D721Med (cell line): ENCODE measurements at regions not wholly inside any gene's neighbourhood (a gene's known extent, or its start where the extent isn't known, plus 50 kb on each side); places are given as distances from the start of the nearest gene placed in this dataset.

Source experiments
- DNase-seq: peaks from one replicate; pipeline ENCODE4 v3.0.0; 2011; ENCODE audit warnings: low spot score; ENCODE audit not compliant: insufficient read length
- FAIRE-seq: peaks from 2 replicates; lab custom pipeline; 2011; peaks lifted over from hg19 to GRCh38; lab: Jason Lieb, UNC
- TF ChIP-seq, protein P1 (sequence below): IDR thresholded peaks from 2 replicates; pipeline ENCODE4 v1.5.1; 2012; ENCODE audit warnings: mild to moderate bottlenecking, control low read depth; ENCODE audit not compliant: insufficient read depth; ENCODE audit errors: missing control alignments

DNA sequence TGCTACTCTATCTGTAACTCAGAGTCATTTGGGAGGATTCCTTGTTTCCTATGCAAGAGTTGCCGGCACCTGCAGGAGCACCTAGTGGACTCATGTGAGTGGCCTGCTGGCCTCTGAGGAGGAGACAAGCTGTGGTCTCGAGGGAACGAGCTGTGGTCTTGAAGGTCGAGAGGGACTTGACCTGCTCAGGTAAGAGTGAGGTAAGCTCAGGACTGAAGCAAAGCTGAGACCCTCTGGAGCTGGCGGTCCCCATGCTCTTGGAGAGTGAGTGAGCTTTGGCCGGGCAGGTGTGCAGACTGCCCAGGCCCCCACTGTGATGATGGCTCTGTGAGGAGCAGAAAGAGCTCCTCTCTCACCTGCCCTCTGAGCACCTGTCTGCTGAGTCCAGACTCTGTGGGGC, 214.3 kb downstream of the MYLK4 start:
- TF ChIP-seq, protein P1, sequence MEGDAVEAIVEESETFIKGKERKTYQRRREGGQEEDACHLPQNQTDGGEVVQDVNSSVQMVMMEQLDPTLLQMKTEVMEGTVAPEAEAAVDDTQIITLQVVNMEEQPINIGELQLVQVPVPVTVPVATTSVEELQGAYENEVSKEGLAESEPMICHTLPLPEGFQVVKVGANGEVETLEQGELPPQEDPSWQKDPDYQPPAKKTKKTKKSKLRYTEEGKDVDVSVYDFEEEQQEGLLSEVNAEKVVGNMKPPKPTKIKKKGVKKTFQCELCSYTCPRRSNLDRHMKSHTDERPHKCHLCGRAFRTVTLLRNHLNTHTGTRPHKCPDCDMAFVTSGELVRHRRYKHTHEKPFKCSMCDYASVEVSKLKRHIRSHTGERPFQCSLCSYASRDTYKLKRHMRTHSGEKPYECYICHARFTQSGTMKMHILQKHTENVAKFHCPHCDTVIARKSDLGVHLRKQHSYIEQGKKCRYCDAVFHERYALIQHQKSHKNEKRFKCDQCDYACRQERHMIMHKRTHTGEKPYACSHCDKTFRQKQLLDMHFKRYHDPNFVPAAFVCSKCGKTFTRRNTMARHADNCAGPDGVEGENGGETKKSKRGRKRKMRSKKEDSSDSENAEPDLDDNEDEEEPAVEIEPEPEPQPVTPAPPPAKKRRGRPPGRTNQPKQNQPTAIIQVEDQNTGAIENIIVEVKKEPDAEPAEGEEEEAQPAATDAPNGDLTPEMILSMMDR, result no peak
- FAIRE-seq (no peak), DNase-seq (no peak)

DNA sequence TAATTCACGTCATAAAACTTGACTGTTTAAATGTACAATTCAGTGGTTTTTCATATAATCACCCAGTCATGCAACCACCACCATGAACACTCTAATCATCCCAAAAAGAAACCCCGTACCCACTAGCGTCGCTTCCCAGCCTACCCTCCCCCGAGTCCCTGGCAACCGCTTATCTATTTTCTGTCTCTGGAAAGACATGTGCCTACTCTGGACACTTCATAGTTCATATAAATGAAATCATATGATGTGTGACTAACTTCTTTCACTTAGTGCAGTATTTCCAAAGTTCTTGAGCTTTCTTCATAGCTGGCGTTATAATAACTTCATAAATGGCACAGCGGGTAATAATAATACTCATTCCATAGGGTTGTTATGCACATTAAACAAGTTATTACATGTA, 215.2 kb downstream of the MYLK4 start:
- TF ChIP-seq, protein P1, result no peak
- FAIRE-seq (no peak), DNase-seq (no peak)

DNA sequence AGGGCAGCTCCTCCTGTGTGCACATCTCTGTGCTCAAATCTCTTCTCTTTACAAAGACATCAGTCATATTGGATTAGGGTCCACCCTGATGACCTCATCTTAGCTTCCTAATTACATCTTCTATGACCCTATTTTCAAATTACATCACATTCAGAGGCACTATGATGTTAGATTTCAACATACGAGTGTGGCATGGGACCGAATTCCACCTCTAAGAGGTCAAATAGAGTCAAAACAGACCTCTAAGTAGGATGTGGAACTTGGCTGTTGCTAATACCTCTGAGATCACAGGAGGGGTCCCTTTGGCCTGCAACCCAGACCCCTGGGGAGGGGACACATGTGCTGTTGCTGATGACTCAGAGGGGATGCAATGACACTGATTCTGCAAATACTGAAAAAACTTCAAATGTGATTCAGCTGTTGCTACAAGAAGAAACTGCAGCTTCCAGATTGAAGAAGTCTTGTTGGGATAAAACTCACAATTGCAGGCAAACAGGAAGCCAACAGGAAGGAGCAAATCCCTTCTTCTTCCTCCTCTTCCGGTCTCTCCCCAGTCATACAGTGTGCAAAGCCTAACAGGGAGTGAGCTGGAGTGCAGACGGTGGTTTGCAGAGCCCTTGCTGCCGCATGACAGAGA, 216.2 kb downstream of the MYLK4 start:
- DNase-seq (no peak), FAIRE-seq (no peak)
- TF ChIP-seq, protein P1, result no peak

DNA sequence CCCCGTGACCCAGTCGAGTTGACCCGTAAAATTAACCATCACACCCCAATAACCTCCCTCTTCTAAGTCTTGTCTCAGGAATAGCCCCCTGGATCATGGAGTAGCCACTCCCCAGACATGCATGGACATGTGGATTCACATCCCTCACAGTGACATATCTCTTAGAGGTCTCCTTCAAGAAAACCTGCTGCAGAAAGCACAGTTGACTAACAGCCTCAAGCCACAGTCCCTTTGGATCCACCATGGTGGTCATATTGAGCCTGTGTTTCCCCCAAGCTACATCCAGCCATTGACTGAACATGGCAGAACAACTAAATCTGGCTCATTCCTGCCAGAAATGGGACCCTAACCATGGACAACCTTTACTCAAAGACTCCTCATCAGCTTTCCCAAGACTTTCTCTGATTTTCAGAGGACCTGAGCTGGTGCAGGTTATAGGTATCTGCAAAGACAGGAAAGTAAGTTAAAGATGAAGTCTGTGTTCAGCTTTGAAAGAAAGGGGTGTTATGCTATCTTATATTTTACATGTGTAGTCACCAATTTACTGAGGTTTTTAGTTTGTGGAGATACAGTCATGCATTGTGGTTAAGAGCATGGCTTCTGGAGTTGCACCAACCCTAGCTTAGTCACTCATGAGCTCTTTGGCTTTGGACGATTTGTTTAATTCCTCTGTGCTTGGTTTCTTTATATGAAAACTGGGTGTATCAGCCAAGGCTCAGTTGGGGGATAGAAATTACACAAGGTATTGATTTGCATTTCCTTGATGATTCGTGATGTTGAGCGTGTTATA, 219.1 kb downstream of the MYLK4 start:
- no peak for DNase-seq
- FAIRE-seq, result no peak
- TF ChIP-seq, protein P1, result no peak

DNA sequence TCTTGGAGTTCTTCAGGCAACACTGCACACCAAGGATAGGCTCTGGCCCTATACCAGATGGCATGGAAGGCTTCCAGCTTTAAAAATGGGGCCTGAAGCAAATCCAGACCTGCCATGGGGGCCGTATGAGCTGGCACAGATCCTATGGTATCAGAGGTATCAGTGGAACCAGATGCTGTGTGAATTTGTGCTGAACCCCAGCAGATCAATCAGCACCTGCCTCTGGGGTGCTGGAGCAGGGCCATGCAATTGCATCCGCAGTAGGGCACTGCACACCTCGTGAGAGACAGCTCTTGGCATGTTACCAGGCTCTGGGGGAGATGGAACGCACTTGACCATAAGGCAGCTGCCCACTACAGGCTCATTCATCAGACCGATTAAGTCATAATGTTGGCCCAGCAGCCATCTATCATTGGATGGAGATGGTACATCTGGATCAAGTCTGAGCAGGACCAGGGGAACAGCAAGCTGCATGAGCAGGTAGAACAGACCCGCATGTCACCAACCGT, 221.5 kb downstream of the MYLK4 start:
- FAIRE-seq, result no peak
- TF ChIP-seq, protein P1, result no peak

DNA sequence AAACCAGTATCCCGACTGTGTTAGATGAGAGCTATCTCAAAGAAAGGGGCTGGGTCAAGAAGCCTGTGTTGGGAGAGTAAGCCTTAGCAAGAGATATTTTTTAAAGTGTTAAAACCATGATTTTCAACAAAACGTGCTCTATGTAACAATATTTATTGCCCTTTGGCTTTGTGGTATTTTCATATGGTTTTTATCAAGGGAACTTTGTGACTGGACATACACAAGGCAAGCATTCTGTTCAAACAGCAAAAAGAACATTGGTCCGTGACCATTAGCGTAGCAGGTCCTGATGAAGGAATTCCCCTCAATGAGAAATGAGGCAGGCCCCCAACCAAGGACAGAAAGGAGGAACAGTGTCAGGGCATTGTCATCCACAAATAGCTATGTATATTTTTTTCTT, 222.6 kb downstream of the MYLK4 start:
- FAIRE-seq (no peak), DNase-seq (no peak)
- TF ChIP-seq, protein P1, result no peak

More for the DNA sequence above, 221.5 kb downstream of the MYLK4 start:
- no peak for DNase-seq

DNA sequence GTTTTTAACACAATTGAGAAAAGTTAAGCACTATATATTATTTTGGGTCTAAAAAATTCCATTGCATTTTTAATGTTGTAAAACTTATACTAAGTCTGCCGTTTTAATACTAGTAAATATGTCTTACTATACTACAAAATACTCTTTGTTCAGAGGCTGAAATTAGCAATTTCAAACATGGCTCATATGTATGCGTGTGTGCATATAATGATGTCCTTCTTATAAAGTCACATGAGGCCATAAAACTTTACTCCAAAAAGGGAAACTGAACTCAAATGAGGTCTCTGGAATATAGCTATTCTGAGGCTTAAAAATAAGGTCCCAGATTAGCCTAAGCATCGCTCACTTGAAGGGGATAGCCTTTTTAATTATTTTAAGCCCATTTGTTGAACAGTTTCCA, 224.0 kb downstream of the MYLK4 start:
- DNase-seq (no peak), FAIRE-seq (no peak)
- TF ChIP-seq, protein P1, result no peak
